CD4-positive, alpha-beta T cell treated with Interleukin-4 for 1 hour (primary cell): ENCODE measurements at regions not wholly inside any gene's neighbourhood (a gene's known extent, or its start where the extent isn't known, plus 50 kb on each side); places are given as distances from the start of the nearest gene placed in this dataset.

Source experiments
- DNase-seq, 2 donors: peaks; one replicate each; pipeline ENCODE4 v3.0.0-alpha.2; 2020 to 2022

- DNase-seq, result no peak
Measured at GRCh38 chr6:3640868-3641267, 110.6 kb downstream of the PXDC1 start.

GRCh38 chr6:3638662-3639061, 112.9 kb downstream of the PXDC1 start:
- DNase-seq, result no peak

DNA sequence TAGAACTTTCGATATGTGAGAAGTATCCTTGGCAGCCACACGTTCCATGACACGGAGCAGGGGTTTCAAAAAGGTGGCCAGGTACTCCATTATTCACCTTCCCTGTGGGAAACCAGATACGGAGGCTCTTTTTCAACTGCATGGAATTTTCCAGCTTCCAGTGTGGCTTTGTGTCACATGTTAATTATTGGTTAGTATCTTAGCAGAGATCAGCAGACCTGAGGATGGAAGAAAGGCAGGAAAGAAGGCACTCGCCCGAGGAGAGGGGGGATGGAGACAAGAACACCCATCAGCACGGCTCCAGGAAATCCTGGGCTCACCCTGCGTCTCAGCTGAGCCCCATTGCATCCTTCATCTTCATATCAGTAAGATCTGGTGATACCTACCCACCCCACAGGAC, 115.5 kb downstream of the PXDC1 start:
- DNase-seq, result no peak

GRCh38 chr6:3635482-3635881, 116.0 kb downstream of the PXDC1 start:
- no peak for DNase-seq

DNA sequence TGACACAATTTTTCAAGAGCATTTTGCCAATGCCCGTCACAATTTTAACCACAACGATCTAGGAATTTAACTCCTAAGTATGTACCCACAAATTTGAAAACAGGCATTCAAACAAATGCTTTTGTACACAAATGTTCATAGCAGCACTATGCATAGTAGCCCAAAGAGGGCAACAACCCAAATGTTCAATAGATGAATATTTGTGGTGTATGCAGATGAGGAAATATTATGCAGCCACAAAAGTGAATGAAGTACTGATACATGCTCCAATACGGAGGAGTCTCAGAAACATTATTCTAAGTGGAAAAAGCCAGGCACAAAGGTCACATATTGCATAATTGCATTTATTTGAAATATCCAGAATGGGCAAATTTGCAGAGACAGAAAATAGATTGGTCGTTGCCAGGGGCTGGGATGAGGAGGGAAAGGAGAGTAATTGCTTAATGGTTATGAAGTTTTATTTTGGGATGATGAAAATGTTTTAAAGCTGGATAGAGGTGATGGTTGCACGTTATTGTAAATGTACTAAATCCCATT, 117.2 kb downstream of the PXDC1 start:
- no peak for DNase-seq

DNA sequence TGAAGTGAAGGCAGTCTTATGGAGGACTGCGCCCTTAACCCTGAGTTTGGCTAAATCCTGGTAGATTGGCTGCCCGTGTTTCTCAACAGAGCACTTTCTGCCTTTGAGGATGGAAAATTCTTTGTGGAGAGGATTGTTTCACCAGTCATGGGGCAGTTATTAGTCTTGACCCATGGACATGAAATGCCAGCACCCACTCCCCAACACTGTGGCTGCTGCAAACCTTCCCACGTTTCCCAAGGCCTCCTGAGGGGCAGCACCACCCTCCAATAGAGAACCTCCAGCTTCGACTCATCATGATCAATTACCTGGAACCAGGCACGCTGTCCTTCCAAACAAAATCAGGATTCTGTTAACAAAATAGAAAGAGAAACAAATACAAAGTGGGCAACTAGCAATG, 117.8 kb downstream of the PXDC1 start:
- no peak for DNase-seq

DNA sequence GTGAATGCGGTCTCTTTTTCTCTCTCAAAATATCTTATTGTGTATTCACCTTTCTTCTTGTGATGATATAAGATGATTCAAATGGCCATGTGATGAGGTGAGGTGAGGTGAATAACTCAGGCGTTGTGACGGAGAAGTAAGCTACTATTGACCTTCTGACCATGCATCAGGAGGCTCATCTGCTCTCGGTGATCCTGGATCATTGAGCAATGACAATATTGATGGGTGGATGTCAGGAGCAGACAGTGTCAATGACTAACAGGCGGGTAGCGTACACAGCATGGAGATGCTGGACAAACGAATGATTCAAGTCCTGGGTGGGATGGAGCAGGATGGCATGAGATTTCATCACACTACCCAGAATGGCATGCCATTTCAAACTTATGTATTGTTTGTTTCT, 119.6 kb downstream of the PXDC1 start:
- no peak for DNase-seq

- no peak for DNase-seq
Measured at GRCh38 chr6:3631186-3631585, 120.3 kb downstream of the PXDC1 start.

DNA sequence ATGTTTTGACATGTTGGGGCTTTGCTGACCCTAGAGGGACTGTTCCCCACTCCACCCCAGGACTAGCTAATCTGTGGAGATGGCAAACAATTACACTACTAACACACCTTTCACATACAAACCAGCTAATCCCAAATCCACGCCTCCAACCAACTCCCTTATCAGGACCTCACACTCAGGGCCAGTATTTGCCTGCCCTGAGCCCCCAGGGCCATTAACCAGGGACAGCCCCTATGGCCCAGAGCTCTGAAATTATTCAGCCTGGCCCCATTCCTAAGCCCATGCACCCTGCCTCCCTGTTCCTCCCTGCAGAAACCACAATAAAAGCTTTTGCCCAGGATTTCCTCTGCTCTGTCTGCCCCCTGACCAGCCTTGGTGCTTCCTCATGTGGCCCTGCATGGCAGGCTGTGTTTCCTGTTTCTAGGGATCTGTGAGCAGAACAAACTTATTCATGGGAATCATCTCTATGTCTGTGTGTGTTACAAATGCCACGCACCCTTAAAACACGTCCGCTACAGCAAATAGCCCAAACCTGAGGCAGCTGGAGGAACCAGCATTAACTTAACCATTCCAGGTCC, 121.2 kb downstream of the PXDC1 start:
- no peak for DNase-seq

DNA sequence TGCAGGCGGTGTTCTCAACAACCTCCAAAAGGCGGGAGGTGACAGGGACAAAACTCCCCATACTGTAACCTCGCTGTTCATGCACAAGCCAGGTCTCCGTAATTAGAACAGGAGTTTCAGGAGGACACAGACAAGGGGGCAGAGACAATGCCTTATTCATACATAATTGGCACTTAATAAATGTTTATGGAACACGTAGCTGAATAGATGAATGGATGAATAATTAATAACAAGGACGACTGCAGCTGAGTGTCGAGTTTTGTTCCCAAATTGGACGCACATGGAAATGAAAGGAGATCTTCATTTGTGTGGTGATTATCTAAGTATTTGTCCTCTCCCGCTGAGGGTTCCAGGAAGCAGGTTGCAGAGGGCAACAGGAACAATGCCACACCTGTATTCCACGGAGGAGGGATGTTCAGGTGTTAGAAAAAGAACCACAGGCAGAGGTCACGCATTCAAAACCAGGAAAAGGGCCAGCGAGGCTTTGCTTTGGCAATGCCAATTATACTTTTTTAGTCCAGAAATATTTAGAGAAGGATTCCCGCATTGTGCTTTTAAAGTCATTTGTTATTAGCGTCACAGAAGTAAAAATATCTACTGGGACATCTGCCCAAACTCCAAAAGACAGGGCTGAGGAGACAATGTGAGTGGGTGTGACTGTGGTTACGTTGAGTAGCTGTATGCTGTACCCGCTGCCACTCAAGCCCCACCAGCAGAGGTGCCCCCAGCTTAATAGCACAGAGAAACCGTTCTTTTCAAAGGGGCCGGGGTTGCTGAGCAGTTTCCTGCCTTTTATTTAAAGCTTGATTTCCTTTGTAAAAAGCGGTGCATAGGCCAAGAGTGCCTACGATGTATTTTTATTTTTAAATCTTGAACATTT, 123.3 kb downstream of the PXDC1 start:
- no peak for DNase-seq

GRCh38 chr6:3627501-3627900, 124.0 kb downstream of the PXDC1 start:
- DNase-seq, result no peak

GRCh38 chr6:3625980-3626563, 125.4 kb downstream of the PXDC1 start:
- DNase-seq, result no peak

DNA sequence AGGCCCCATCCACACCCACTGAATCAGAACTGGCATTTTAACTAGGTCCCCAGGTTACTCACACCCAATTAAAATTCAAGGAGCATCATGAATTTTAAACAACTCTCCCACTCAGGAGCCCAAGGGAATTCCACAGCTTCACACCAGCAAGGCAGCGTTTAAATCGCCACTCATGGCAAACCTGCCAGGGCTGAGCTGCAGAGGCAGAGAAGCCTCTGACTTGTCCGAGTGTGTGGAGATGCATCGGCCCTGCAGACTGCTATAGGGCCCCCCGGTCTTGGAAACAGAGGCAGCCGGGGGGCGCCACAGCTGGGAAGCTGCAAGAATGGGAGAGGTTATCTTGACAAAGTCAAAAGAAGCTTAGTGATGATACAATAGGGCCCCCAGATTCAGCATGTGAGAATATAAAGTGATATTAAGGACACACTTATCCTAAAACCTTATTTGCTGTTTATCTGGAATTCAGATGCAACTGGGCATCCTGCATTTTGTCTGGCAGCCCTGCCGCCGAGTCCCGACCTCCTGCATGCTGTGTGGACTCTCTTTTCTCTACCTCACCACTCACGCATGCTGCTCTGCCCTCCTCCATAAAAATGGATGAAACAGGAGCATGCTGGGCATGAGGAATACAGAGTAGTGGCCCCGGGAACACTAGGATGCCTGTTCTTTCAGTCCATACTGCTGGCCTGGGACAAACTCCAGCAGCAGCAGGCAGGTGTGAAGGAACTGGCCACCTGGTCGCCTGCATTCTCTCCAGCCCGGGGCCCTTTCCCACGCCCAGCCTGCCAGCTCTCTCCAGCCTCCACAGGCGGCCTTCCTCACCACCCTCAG, 126.1 kb downstream of the PXDC1 start:
- no peak for DNase-seq

- DNase-seq, result no peak
Measured at GRCh38 chr6:3624250-3625136, 127.0 kb downstream of the PXDC1 start.

- DNase-seq, result peak in 1 of 2 donors; percentile 5
Measured at GRCh38 chr6:3623451-3624249, 127.9 kb downstream of the PXDC1 start.

GRCh38 chr6:3621411-3621810, 130.1 kb downstream of the PXDC1 start:
- no peak for DNase-seq

DNA sequence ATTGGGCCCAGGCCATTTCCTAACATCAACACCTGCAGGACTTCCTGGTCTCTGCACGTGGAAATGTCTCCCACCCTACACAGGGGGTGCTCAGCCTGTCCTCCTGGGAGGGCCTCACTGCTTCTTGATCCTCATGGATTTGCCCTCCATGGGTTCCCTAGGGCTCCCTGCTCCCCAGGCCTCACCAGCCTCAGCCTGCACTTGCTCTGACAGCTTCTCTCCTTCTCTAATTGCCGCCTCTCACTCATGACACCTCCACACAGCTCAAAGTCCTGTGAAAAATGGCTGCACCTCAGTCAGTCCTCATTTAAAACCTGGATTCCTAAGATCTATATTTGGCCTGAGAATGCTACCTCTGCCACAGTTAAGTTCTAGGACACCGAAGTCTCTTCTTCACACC, 130.6 kb downstream of the PXDC1 start:
- no peak for DNase-seq

DNA sequence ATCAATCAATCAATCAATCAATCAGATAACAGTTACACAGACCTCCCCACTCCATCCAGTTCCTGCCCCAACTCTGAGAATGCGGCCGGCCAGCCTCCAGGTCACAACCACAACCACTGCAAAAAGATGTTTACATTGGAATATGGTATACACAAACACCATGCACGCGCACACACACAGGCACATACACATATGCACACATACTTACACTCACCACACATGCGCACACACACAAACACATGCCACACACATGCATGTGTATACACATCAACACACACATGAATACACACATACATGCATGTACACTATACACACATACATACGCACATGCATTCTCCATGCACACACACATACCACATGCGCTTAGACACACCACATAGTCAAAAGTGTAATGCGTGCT, 131.1 kb downstream of the PXDC1 start:
- DNase-seq, result no peak

GRCh38 chr6:3619800-3620199, 131.7 kb downstream of the PXDC1 start:
- DNase-seq, result no peak

DNA sequence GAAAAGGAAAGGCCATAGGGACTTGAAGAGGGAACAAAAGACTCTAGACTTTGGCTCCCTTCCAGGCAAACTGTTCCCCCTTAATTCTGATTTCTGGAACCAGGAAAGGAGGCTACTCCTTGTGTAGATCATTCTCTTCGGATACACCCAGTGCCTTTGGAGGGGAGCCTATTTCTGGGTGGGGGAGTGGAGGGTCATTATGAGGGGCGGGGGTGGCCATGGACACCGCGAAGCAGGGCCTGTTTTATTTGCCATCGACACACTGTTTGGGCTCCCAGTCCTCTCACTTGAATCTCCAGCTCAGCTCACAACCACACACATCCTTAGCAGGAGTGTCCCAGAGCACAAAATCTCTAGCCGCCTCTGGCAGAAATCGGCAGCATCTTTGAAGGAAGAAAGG, 132.3 kb downstream of the PXDC1 start:
- DNase-seq, result no peak

DNA sequence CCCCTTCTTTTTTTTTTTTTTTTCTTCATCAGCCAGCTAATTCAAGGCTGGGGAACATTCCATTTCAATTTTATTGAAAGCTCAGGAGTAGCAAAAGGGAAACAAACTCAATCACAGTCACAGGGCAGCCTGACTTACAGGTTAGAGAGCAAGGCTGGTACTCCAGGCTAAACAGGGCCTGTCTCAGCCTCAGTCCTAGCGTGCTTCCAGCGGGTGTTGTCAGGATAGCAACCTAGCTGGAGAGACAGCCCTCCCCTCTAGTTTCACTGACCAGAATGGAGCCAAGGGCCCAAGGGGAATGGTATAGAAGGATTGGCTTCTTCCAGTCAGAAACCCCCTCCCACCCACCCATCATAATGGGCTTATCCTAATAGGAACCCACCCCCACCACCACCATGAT, 132.9 kb downstream of the PXDC1 start:
- DNase-seq, result no peak
